EH (cell line): ENCODE measurements at regions not wholly inside any gene's neighbourhood (a gene's known extent, or its start where the extent isn't known, plus 50 kb on each side); places are given as distances from the start of the nearest gene placed in this dataset.
"Not testable (repeated sequence)": the region's sequence is repeated elsewhere in the genome, so short reads cannot be mapped to it uniquely, and the experiment has no call there.

Experiments
- DNase-seq: peaks from one replicate; pipeline ENCODE4 v3.0.0-alpha.2; 2015; ENCODE audit warnings: low read depth

DNA sequence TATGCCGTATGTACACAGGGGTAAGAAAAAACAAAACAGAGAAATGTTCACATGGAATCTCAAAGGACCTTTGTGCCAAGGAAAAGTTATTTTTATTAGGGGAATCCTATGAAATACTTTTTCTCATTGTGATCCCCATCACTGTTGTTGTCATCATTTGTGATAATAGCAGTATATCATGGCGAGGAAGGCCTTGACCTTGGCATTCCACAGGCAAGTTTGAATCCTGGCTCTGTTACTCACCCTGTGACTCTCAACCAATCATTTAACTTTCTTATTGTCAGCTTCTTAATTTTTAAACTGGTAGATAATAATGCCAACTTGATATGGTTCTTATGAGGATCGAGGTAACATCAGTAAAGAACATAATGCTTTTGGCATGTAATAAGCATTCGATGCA, 142.2 kb upstream of the DDHD1 start:
- peak; percentile 2 for DNase-seq

DNA sequence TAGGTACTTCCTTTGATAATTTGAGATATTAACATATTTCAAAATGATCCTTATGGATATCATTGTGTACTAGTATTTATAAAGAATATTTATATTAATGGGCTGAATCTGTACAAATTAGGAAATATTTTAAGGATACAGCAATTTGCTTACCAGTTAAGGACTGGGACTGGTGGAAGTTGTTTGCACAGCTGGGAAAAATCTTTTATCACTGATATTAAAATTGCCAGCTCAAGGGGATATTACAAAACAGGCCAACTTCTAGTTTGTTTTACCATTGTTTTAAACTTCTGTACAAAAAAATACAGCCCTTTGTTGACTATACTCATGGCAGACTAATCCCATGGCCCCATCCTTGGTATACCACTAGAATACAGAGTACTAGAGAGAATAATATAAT, 133.2 kb upstream of the DDHD1 start:
- no peak for DNase-seq

DNA sequence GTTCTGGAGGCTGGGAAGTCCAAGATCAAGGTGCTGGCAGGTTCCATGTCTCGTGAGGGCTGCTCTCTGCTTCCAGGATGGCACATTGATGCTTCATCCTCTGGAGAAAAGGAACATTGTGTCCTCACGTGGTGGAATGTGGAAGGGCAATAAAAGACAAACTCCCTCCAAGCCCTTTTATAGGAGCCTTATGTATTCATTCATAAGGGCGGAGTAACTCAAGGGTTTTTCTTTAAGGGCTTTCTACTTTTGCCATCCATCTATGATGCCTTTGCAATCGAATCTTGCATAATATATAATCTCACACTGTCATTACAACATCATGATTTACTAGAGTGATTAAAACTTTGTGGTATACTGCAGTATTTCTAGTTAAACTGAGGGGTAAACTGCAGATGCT, 132.7 kb upstream of the DDHD1 start:
- DNase-seq = peak; percentile 13

DNA sequence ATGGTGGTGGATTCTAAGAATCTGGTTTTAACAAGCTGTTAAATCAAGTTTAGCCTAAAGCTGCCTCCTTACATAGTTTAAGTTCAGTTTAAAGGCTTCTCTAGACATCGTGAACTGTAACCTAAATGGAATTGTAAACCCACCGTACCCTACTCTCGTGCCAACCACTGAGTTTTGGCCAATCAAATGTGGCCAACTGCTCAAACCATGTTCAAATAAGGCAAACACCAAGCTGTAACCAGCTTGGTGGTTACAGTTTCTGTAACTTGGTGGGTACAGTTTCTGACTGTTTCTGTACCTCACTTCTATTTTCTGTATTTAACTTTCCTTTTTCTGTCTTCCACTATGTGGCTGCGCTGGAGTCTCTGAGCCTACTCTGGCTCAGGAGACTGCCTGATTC, 131.9 kb upstream of the DDHD1 start:
- no peak for DNase-seq

DNA sequence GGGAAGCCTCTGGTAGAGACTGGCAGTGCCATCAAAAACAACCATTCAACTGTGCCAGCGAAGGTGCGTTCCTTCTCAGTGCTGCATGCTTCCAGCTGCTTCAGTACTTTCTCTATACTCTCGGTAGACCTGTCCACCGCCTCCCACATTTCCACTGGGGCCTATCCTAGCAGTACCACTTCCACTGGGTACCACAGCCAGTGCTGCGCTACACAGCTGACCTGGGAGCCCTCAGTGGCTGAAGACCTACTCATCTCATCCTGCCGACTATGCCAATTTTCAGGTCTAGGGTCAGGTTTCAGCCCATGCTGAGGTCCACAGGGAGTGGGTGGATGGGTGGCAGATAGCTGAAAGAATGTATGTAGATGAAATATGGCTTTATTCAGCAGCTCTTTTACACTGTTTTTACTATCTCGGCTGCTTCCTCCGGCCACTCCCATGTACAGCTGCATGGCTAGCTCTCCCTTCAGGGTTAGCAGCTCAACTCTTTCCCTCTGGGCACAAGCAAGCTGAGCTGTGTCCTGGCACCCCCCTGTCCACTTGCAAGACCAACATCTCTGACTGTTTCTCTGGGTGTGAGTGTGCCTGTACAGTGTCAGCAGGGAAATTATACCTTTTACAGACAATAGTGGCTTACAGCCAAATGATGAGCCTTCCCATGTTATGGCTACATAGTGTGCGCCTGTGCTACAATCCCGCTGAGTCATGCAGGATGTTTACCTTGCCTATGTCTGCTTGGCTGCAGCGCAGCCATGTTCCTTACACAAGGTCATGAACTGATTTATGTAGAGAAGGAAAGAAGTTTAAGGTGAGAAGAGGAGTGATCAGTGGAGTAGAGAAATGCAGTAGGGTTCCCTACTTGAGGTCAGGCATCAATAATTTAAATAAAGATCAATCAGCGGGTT, 125.7 kb upstream of the DDHD1 start:
- peak; percentile 42 for DNase-seq

DNA sequence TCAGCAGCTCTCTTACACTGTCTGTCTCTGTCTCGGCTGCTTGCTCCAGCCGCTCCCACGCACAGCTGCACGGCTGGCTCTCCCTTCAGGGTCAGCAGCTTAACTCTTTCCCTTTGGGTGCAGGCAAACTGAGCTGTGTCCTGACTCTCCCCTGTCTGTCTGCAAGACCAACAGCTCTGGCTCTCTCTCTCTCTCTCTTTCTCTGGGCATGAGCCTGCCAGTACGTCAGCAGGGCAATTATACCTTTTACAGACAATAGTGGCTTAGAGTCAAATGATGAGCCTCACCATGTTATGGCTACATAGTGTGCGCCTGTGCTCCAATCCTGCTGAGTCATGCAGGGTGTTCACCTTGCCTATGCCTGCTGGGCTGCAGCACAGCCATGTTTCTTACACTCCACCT, 120.5 kb upstream of the DDHD1 start:
- DNase-seq = no peak

DNA sequence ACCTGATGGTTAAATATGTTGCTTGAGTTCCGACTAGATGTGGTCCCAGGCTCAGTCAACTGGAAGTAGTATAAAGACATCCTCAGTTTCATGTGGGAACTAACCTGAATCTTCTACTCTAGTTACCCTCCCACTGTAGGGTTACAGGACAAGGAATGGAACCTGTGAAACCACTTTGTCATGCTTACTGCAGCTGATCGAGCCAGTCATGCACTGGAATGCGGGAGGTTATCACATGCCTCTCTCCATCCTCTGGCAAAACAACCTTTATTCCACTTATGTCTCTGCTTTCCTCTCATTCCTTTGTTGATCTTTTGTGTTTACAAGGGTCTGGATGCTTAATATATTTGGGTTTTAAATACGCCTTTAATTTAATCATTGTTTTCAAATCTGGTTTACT, 111.9 kb upstream of the DDHD1 start:
- no peak for DNase-seq

DNA sequence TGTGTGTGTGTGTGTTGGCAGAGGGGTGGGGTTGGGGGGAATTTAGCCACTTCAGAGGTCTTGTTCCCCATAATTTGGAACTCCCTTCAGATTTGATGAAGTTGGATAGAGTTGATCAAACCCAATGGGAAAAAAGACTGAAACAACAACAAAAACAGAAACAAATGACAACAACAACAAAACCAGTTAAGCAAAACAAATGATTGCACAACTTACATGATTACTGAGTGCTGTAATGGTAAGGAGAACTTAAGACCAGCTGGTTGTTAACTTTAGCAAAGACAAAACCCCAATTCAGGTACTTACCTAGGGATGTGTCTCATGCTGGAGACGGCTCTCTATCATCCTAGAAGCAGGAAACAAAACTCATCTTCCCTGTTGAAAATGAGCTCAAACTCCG, 107.8 kb upstream of the DDHD1 start:
- DNase-seq = no peak

DNA sequence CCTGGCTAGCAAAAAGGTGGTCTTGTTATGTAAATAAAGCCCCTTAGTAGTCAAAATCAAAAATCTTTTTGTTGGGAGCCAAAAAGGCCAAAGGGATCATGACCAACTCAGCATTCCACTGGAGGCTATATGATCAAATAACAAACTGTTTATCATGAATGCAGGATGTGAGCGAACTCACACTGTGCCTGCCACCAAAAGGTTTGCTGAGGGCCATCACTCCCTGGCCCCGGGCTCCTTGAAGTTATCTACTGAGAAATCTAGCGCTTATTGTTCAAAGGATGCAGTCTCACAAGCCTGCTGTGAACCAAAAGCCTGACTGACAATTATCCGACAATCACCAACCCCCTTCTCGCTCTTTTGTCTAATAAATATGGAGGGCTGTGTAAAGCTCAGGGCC, 107.2 kb upstream of the DDHD1 start:
- DNase-seq = no peak

DNA sequence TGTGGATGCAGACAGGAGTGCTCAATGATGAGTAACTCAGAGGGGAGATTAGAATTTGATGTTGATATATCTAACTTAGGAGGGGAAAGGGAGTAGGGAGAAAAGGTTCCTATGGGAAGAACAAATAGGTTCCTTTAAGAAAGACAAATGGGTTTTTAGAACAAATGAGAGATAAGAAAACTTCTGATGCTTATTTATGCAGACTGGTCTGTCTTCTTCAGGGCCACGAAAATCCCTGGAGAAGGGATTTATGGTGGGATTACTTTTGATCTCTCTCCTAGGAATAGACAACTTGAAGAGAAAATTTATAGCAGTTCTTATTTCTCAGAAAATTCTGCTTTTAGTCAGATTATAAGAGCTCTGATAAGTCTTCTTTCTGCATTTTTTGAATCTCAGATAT, 99.0 kb upstream of the DDHD1 start:
- DNase-seq = no peak

DNA sequence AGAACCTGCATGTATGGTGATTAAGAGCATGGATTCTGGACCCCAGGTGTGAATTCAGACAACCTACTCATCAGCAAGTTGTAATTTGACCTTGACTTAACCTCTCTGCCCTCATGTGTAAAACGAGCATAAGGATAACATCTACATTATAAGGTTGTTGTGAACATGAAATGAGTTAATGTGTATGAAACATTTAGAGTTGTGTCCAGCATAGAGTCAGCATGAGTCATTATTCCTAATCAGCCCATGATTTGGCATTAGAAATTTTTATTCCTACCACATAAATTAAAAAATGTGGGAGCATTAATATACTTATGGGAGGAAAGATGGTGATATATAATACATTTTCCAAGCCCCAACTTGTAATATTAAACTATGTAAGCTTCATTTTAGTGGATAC, 95.9 kb upstream of the DDHD1 start:
- no peak for DNase-seq

DNA sequence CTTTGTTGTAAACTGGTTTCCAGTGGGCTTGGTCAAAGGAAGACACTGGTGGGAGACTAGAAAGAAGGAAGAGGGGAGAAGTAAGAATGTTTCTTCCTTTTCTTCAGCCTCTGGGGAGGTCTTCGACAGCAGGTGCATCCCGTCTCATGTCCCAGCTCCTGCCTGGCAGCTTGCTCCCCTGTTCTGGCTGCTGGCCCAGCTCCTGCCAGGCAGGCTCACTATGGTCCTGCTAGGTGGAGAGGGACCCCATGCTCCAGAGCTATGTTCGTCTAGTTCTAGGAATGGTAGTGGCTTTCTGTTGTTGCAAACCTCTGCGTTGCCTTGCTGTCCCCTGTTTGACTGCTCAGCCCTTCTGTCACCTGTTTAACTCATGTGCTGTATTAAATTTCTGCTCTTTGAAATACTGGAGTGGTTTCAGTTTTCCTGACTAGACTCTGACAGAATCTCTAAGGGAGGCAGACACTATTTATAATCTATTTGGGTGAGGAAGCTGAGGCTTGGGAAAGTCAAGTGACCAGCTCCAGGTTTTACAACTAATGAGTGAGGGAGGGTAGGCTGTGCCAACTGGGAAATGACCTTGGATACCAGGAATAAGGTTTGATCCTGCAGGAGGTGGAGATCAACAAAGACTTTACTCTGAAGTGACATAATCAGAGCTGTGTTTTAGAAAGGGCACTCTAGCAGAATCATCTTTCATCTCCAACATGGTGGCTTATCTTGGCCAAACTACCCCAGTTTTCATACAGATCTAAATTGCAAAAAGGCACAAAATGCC, 94.7 kb upstream of the DDHD1 start:
- no peak for DNase-seq

DNA sequence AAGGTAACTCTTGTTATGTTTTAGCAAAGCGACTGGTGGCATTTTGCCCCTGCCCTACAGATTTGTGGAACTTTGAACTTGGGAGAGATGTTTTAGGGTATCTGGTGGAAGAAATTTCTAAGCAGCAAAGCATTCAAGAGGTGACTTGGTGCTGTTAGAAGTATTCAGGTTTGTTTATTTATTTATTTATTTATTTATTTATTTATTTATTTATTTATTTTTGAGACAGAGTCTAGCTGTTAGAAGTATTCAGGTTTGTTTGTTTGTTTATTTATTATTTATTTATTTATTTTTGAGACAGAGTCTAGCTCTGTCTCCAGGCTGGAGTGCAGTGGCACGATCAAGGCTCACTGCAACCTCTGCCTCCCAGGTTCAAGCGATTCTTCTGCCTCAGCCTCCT, 89.8 kb upstream of the DDHD1 start:
- DNase-seq = not testable (repeated sequence)

DNA sequence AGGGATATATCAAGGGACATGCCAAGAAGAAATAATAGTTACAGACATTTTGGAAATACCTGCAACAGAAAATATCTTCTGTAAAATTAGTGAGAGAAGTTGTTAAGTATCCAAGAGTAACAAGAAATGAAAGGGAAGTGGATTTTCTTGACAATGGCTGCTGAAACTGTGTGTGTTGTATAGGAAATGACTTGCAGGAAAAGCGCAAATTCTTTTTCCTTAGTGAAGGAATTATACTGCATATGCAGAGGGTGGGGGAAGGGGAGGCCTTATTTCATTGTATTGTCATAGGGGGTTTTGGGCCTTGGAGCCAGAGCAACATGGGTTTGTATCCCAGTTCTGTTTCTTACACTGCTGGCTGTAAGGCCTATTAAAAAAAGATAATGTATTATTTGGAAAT, 84.4 kb upstream of the DDHD1 start:
- no peak for DNase-seq

DNA sequence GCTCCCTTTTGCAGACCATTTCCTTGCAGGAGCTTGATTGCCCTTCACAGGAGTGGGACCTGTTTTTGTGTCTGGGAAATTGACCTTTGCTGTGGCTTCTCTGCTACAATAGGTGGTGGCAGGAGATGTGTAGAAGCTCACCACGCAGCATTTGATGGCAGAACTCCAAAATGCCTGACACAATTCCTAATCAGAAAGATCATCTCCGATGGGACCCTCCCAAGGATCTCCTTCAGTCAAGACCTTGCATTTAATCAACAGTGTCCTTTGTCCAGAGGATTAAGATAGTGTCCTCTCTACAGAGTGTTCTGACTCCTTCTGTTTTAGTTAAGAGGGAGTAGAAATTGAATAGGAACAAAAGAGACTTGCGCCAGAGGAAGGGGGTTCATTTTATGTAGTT, 83.6 kb upstream of the DDHD1 start:
- DNase-seq = no peak

DNA sequence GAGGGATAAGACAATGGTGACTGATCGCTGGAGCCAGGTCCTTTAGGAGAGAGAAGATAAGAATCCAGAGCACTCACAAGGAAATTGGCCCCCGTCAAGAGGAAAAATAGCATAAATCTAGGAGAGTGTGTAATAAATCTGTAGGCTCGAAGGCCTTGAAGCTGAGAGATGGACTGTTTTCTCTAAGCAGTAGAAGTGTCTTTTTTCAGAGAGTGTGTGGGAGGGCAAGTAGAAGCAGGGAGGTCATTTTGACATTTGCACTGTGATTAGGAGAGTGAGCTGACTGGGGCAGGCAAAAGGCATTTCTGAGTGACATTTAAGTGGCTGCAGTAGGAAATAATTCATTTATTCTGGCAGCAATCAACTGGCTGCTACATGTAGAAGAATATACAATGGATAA, 78.0 kb upstream of the DDHD1 start:
- DNase-seq = no peak

DNA sequence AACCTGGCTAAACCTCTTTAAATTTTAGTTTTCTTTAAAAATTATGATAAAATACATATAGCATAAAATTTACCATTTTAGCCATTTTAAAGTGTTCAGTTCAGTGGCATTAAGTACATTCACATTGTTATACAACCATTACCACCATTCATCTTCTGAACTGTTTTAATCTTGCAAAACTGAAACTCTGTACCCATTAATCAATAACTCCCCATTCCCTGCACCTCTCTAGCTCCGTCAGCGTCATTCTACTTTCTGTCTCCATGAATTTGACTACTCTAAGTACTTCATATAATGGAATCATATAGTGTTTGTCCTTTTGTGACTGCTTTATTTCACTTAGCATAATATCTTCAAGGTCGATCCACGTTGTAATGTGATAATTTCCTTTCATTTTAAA, 75.8 kb upstream of the DDHD1 start:
- no peak for DNase-seq

DNA sequence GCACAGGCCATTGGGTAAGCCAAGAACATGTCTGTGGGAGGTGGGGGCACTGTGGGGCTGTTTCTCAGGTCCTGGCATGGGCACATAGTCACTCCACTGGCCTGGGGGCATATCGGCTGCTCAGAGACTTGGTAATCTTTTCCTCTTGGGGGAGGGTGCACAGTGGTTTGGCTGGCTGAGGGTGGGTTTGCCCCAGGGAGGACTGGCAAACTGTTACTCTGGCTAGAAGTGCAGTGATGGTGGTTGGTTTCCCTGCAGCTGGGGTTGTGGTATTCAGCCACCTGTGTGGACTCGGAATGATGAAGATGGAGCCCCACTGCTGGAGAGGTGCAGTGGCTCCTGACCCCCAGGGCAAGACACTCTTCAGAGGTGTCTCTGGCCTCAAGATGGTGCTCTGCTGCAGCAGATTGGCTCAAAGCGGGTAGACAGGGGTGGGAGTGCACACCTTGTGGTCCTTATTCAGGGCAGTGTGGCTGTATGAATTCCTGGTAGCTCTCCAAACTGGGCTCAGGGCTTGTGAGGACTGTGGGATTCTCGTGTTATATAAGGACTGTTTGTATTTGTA, 74.1 kb upstream of the DDHD1 start:
- DNase-seq = no peak

DNA sequence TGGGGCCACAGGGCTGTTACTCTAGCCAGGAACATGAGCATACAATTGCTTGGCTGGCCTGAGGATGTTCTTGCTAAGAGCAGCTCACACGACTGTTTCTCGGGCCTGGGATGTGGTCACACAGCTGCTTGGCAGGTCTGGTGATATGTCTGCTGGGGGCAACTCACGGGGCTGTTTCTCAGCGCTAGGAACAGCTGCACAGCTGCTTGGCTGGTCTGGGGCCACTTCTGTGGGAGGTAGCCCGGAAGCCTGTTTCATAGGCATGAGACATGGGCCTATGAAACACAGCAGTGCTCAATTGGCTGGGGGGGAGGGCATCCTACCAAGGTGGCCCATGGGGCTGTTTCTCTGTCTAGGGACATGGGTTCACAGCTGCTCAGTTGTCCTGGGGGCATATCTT, 73.4 kb upstream of the DDHD1 start:
- DNase-seq = no peak

DNA sequence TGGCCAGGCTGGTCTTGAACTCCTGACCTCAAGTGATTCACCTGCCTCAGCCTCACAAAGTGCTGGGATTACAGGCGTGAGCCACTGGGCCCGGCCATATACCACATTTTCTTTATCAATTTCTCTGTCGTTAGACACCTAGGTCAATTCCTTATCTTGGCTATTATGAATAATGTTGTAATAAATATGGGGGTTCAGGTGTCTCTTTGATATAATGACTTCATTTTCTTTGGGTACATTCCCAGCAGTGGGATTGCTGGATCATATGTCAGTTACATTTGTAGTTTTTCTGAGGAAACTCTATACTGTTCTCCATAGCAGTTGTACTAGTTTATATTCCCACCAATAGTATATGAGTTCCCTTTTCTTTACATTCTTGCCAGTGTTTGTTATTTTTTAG, 67.8 kb upstream of the DDHD1 start:
- no peak for DNase-seq

DNA sequence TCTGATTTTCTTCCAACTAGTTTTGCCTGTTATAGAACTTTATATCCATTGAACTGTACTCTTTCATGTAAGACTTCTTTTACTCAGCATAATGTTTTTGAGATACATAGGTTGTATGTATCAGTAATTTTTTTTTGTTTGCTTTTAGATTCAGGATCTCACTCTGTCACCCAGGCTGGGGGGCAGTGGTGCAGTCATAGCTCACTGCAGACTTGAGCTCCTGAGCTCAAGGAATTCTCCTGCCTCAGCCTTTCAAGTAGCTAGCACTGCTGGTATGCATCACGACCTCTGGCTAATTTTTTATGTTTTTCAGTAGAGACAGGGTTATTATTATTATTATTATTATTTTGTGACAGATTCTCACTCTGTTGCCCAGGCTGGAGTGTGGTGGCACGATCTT, 65.0 kb upstream of the DDHD1 start:
- DNase-seq = no peak

DNA sequence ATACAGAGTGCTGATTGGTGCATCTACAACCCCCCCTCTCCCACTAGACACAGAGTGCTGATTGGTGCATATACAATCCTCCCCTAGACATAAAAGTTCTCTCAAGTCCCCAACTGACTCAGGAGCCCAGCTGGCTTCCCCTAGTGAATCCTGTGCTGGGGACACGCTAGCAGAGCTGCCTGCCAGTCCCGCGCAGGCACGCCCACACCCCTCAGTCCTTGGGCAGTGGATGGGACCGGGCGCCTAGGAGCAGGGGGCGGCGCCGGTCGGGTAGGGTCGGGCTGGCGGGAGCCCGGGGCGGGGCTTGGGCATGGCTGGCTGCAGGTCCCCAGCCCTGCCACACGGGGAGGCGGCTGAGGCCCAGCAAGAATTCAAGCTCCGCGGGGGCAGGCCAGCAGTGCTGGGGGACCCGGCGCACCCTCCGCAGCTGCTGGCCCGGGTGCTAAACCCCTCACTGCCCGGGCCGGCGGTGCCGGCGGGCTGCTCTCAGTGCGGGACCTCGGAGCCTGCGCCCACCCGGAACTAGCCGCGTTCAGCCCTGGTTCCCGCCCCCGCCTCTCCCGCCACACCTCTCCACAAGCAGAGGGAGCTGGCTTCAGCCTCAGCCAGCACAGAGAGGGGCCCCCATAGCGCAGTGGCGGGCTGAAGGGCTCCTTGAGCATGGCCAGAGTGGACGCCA, 64.3 kb upstream of the DDHD1 start:
- DNase-seq = peak; percentile 57

DNA sequence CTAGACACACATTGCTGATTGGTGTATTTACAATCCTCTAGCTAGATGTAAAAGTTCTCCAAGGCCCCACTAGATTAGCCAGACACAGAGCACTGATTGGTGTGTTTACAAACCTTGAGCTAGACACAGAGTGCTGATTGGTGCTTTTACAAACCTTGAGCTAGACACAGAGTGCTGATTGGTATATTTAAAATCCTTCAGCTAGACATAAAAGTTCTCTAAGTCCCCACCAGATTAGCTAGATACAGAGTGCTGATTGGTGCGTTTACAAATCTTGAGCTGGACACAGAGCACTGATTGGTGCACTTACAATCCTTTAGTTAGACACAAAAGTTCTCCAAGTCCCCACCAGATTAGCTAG, 63.8 kb upstream of the DDHD1 start:
- DNase-seq = not testable (repeated sequence)
